ENCODE measurements at regions not wholly inside any gene's neighbourhood (a gene's known extent, or its start where the extent isn't known, plus 50 kb on each side); places are given as distances from the start of the nearest gene placed in this dataset.
A peak's percentile ranks its signal among the peaks of the same experiment; 100 is the strongest.

DNA sequence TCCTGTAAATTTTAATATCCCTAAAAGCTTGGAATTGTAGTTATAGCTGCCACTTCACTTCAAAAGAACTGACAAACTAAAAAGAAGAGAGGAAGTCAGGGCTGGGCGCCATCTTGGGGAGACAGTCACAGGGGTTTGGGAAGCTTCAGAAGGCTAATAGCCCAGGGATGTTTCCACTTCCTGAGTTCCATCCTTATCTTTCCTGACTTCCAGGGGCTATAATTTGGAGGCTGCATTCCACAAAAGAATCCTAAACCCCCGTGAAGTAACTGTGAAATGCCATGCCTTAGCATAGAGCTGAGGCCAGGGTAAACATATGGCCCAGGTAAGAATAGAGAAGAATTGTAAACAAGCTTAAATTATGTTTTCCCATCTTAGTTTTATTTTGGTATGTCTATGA lies 75.4 kb upstream of the LPAR1 start:
- no peak for TF ChIP-seq POLR2A (IDR thresholded peaks at IDR 0.05)
- TF ChIP-seq, protein P1, sequence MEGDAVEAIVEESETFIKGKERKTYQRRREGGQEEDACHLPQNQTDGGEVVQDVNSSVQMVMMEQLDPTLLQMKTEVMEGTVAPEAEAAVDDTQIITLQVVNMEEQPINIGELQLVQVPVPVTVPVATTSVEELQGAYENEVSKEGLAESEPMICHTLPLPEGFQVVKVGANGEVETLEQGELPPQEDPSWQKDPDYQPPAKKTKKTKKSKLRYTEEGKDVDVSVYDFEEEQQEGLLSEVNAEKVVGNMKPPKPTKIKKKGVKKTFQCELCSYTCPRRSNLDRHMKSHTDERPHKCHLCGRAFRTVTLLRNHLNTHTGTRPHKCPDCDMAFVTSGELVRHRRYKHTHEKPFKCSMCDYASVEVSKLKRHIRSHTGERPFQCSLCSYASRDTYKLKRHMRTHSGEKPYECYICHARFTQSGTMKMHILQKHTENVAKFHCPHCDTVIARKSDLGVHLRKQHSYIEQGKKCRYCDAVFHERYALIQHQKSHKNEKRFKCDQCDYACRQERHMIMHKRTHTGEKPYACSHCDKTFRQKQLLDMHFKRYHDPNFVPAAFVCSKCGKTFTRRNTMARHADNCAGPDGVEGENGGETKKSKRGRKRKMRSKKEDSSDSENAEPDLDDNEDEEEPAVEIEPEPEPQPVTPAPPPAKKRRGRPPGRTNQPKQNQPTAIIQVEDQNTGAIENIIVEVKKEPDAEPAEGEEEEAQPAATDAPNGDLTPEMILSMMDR (IDR thresholded peaks at IDR 0.05) = no peak
- DNase-seq (no peak), ATAC-seq (no peak)
- WGBS (ENCODE audit: insufficient coverage, low coverage, low lambda C conversion rate, missing lambda C conversion rate) = 57% methylated on average over 2 of the region's 2 CpGs
- no peak overlapping the region for H3K4me3 ChIP-seq
- H3K36me3 ChIP-seq = no peaks in the 10 kb centered on the region
- no peak overlapping the region for H3K27ac ChIP-seq
- no peaks in the 10 kb centered on the region for H3K9me3 ChIP-seq
- intact Hi-C loops (cut with DNase I) = no loop called here
- H3K4me1 ChIP-seq = no peaks in the 10 kb centered on the region
- H3K27me3 ChIP-seq = no peaks in the 10 kb centered on the region

- H3K27me3 ChIP-seq = no peaks in the 10 kb centered on the region
- H3K36me3 ChIP-seq = no peaks in the 10 kb centered on the region
- H3K27ac ChIP-seq = no peak overlapping the region
- no peak overlapping the region for H3K4me3 ChIP-seq
- 41% methylated on average over 3 of the region's 3 CpGs for WGBS (ENCODE audit: insufficient coverage, low coverage, low lambda C conversion rate, missing lambda C conversion rate)
- no peak for TF ChIP-seq POLR2A (IDR thresholded peaks at IDR 0.05)
- TF ChIP-seq, protein P1 (IDR thresholded peaks at IDR 0.05) = no peak
- DNase-seq = no peak
- intact Hi-C loops (cut with DNase I) = no loop called here
- no peaks in the 10 kb centered on the region for H3K9me3 ChIP-seq
- ATAC-seq = no peak
- H3K4me1 ChIP-seq = no peaks in the 10 kb centered on the region
These were observed 72.5 kb upstream of the LPAR1 start for GRCh38 chr9:111110805-111111204.

DNA sequence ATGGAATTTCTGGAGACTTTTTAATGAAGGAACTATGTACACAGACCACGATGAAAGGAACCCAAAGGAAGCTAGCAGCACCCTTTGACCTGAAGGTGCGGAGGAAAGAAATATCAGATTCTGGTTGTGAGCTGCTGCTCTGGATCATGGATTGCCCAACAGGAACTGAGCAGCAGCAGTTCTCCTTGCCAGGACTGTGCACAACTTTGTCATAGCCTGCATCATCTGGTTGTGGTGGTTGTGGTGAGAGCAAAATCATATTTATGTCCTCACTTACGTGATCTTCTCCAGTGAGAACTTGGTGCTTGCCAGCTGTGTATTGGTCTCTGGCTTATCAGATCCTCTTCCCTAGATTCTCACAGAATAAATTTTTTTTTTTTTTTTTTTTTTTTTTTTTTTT lies 70.7 kb upstream of the LPAR1 start:
- DNase-seq (no peak), ATAC-seq (peak in 2 of 4 donors; percentile 39 to 40)
- Histone ChIP-seq H3K27me3 (no peaks in the 10 kb centered on the region), H3K9me3 (no peaks in the 10 kb centered on the region), H3K27ac (no peak overlapping the region), H3K4me1 (no peaks in the 10 kb centered on the region), H3K36me3 (no peaks in the 10 kb centered on the region), H3K4me3 (no peak overlapping the region)
- 24% methylated on average over 3 of the region's 3 CpGs for WGBS (ENCODE audit: insufficient coverage, low coverage, low lambda C conversion rate, missing lambda C conversion rate)
- no peak for TF ChIP-seq POLR2A (IDR thresholded peaks at IDR 0.05)
- TF ChIP-seq, protein P1 (IDR thresholded peaks at IDR 0.05) = no peak
- intact Hi-C loops (cut with DNase I) = no loop called here

GRCh38 chr9:111107141-111107540 lies 68.9 kb upstream of the LPAR1 start:
- no peak for TF ChIP-seq POLR2A (IDR thresholded peaks at IDR 0.05)
- TF ChIP-seq, protein P1 (IDR thresholded peaks at IDR 0.05) = no peak
- Histone ChIP-seq H3K27me3 (no peaks in the 10 kb centered on the region), H3K4me3 (no peak overlapping the region), H3K9me3 (no peaks in the 10 kb centered on the region), H3K27ac (no peak overlapping the region), H3K4me1 (no peaks in the 10 kb centered on the region), H3K36me3 (no peaks in the 10 kb centered on the region)
- intact Hi-C loops (cut with DNase I) = no loop called here
- DNase-seq = no peak
- WGBS (ENCODE audit: insufficient coverage, low coverage, low lambda C conversion rate, missing lambda C conversion rate) = 84% methylated on average over 4 of the region's 9 CpGs
- no peak for ATAC-seq

GRCh38 chr9:111106202-111106601 lies 67.9 kb upstream of the LPAR1 start:
- Histone ChIP-seq H3K4me1 (no peaks in the 10 kb centered on the region), H3K4me3 (no peak overlapping the region), H3K36me3 (no peaks in the 10 kb centered on the region), H3K9me3 (no peaks in the 10 kb centered on the region), H3K27me3 (no peaks in the 10 kb centered on the region), H3K27ac (no peak overlapping the region)
- TF ChIP-seq, protein P1 (IDR thresholded peaks at IDR 0.05) = no peak
- no peak for TF ChIP-seq POLR2A (IDR thresholded peaks at IDR 0.05)
- DNase-seq (no peak), ATAC-seq (no peak)
- WGBS (ENCODE audit: insufficient coverage, low coverage, low lambda C conversion rate, missing lambda C conversion rate) = 47% methylated on average over 3 of the region's 6 CpGs
- intact Hi-C loops (cut with DNase I) = no loop called here
